ENCODE measurements at regions not wholly inside any gene's neighbourhood (a gene's known extent, or its start where the extent isn't known, plus 50 kb on each side); places are given as distances from the start of the nearest gene placed in this dataset.

- H3K27me3 Mint-ChIP-seq, result no peaks in the 10 kb centered on the region
- H3K4me3 Mint-ChIP-seq, result no peak overlapping the region
- DNase-seq (no peak), ATAC-seq (no peak)
- H3K4me1 Mint-ChIP-seq, result no peaks in the 10 kb centered on the region
- CTCF ChIA-PET, result no interaction called here
- H3K9me3 Mint-ChIP-seq (ENCODE audit: low read depth), result no peaks in the 10 kb centered on the region
- no peak overlapping the region for H3K27ac Mint-ChIP-seq
- H3K36me3 Mint-ChIP-seq, result no peaks in the 10 kb centered on the region
Observed at GRCh38 chr1:218866507-218866906, 307.2 kb upstream of the LYPLAL1 start.

- Mint-ChIP-seq H3K9me3 (ENCODE audit: low read depth) (peaks cover 2% of the 10 kb centered on the region), H3K27ac (no peak overlapping the region), H3K4me1 (no peaks in the 10 kb centered on the region), H3K4me3 (no peak overlapping the region), H3K27me3 (no peaks in the 10 kb centered on the region), H3K36me3 (no peaks in the 10 kb centered on the region)
- DNase-seq (no peak), ATAC-seq (no peak)
- CTCF ChIA-PET, result no interaction called here
Observed at GRCh38 chr1:218867066-218867465, 306.6 kb upstream of the LYPLAL1 start.

- H3K4me1 Mint-ChIP-seq, result no peaks in the 10 kb centered on the region
- H3K27ac Mint-ChIP-seq, result no peak overlapping the region
- no peak overlapping the region for H3K4me3 Mint-ChIP-seq
- peaks cover 3% of the 10 kb centered on the region for H3K9me3 Mint-ChIP-seq (ENCODE audit: low read depth)
- ATAC-seq (no peak), DNase-seq (no peak)
- H3K36me3 Mint-ChIP-seq, result no peaks in the 10 kb centered on the region
- CTCF ChIA-PET, result no interaction called here
- H3K27me3 Mint-ChIP-seq, result no peaks in the 10 kb centered on the region
Observed at GRCh38 chr1:218867941-218868626, 305.6 kb upstream of the LYPLAL1 start.

DNA sequence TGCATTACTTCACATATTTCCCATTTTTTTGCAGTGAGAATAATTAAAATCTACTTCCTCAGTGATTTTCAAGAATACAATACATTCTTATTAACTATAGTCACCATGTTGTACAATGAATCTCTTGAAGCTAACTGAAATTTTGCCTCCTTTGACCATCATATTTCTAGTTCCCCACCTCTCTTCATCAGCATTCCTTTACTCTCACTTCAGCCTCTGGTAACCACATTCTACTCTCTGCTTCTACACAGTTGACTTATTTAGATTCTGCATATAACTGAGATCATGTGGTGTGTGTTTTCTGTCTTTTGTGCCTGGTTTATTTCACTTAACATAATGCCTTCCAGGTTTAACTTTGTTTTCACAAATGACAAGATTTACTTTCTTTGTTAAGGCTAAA, 304.4 kb upstream of the LYPLAL1 start:
- Mint-ChIP-seq H3K27me3 (no peaks in the 10 kb centered on the region), H3K27ac (no peak overlapping the region), H3K36me3 (no peaks in the 10 kb centered on the region), H3K4me1 (peaks cover 1% of the 10 kb centered on the region), H3K9me3 (ENCODE audit: low read depth) (peaks cover 3% of the 10 kb centered on the region), H3K4me3 (no peak overlapping the region)
- CTCF ChIA-PET, result no interaction called here
- DNase-seq (no peak), ATAC-seq (no peak)

GRCh38 chr1:218872026-218872425, 301.7 kb upstream of the LYPLAL1 start:
- H3K4me3 Mint-ChIP-seq, result no peak overlapping the region
- peaks cover 2% of the 10 kb centered on the region for H3K4me1 Mint-ChIP-seq
- H3K9me3 Mint-ChIP-seq (ENCODE audit: low read depth), result peaks cover 4% of the 10 kb centered on the region
- no peak for DNase-seq
- no peak for ATAC-seq
- no peaks in the 10 kb centered on the region for H3K36me3 Mint-ChIP-seq
- H3K27ac Mint-ChIP-seq, result no peak overlapping the region
- CTCF ChIA-PET, result no interaction called here
- H3K27me3 Mint-ChIP-seq, result no peaks in the 10 kb centered on the region

GRCh38 chr1:218872928-218873327, 300.8 kb upstream of the LYPLAL1 start:
- no peaks in the 10 kb centered on the region for H3K36me3 Mint-ChIP-seq
- CTCF ChIA-PET, result no interaction called here
- peaks cover 4% of the 10 kb centered on the region for H3K9me3 Mint-ChIP-seq (ENCODE audit: low read depth)
- no peak overlapping the region for H3K27ac Mint-ChIP-seq
- peaks cover 2% of the 10 kb centered on the region for H3K4me1 Mint-ChIP-seq
- ATAC-seq, result no peak
- no peaks in the 10 kb centered on the region for H3K27me3 Mint-ChIP-seq
- H3K4me3 Mint-ChIP-seq, result no peak overlapping the region
- no peak for DNase-seq

GRCh38 chr1:218874313-218874712, 299.4 kb upstream of the LYPLAL1 start:
- CTCF ChIA-PET, result no interaction called here
- H3K4me3 Mint-ChIP-seq, result no peak overlapping the region
- H3K36me3 Mint-ChIP-seq, result no peaks in the 10 kb centered on the region
- H3K27me3 Mint-ChIP-seq, result no peaks in the 10 kb centered on the region
- peaks cover 4% of the 10 kb centered on the region for H3K9me3 Mint-ChIP-seq (ENCODE audit: low read depth)
- H3K4me1 Mint-ChIP-seq, result peaks cover 2% of the 10 kb centered on the region
- no peak for ATAC-seq
- H3K27ac Mint-ChIP-seq, result no peak overlapping the region
- no peak for DNase-seq

DNA sequence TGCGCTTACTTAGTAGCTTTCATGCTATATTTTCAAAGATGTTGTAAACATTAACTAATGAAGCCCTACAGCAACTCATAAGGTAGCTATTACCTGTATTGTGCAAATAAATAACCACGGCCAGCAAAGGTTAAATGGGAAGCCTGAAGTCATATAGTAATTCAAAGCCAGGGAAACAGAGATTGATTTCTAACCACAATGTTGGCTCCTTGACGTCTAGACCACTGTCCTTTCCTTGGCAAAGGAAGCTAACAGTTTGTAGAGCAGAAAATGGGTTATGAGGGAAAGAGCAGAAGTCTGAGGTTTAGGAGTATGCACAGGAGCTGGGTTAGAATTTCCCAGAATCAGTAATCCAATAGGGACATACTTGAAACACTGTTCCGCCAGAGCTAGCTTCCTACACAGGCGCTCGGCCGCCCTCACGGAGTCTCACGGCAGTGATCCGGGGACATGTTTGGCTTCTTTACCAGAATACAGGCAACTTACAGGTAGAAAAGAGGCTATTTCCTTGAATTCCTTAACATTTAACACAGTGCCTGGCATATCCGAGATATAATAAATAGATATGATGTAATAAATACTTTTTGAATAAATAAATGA, 298.8 kb upstream of the LYPLAL1 start:
- no peak for ATAC-seq
- Mint-ChIP-seq H3K36me3 (no peaks in the 10 kb centered on the region), H3K27ac (no peak overlapping the region), H3K4me3 (no peak overlapping the region), H3K27me3 (no peaks in the 10 kb centered on the region), H3K4me1 (peaks cover 2% of the 10 kb centered on the region), H3K9me3 (ENCODE audit: low read depth) (peaks cover 4% of the 10 kb centered on the region)
- no peak for DNase-seq
- CTCF ChIA-PET, result no interaction called here

- Mint-ChIP-seq H3K27ac (no peak overlapping the region), H3K9me3 (ENCODE audit: low read depth) (peaks cover 2% of the 10 kb centered on the region), H3K27me3 (no peaks in the 10 kb centered on the region), H3K36me3 (no peaks in the 10 kb centered on the region), H3K4me3 (no peak overlapping the region), H3K4me1 (peaks cover 2% of the 10 kb centered on the region)
- no peak for ATAC-seq
- CTCF ChIA-PET, result no interaction called here
- DNase-seq, result no peak
Observed at GRCh38 chr1:218878369-218878768, 295.3 kb upstream of the LYPLAL1 start.

- DNase-seq (no peak), ATAC-seq (no peak)
- no peaks in the 10 kb centered on the region for H3K4me1 Mint-ChIP-seq
- CTCF ChIA-PET, result no interaction called here
- H3K27me3 Mint-ChIP-seq, result no peaks in the 10 kb centered on the region
- H3K36me3 Mint-ChIP-seq, result no peaks in the 10 kb centered on the region
- no peaks in the 10 kb centered on the region for H3K9me3 Mint-ChIP-seq (ENCODE audit: low read depth)
- H3K27ac Mint-ChIP-seq, result no peak overlapping the region
- no peak overlapping the region for H3K4me3 Mint-ChIP-seq
Observed at GRCh38 chr1:218880484-218881060, 293.1 kb upstream of the LYPLAL1 start.

- Mint-ChIP-seq H3K36me3 (no peaks in the 10 kb centered on the region), H3K4me3 (no peak overlapping the region), H3K9me3 (ENCODE audit: low read depth) (no peaks in the 10 kb centered on the region), H3K27me3 (no peaks in the 10 kb centered on the region), H3K4me1 (no peaks in the 10 kb centered on the region), H3K27ac (no peak overlapping the region)
- DNase-seq, result no peak
- CTCF ChIA-PET, result no interaction called here
- no peak for ATAC-seq
Observed at GRCh38 chr1:218882454-218882853, 291.2 kb upstream of the LYPLAL1 start.

- Mint-ChIP-seq H3K4me1 (no peaks in the 10 kb centered on the region), H3K36me3 (no peaks in the 10 kb centered on the region), H3K27me3 (no peaks in the 10 kb centered on the region), H3K9me3 (ENCODE audit: low read depth) (no peaks in the 10 kb centered on the region), H3K27ac (no peak overlapping the region), H3K4me3 (no peak overlapping the region)
- no peak for ATAC-seq
- no peak for DNase-seq
- CTCF ChIA-PET, result no interaction called here
Observed at GRCh38 chr1:218886101-218886871, 287.4 kb upstream of the LYPLAL1 start.

DNA sequence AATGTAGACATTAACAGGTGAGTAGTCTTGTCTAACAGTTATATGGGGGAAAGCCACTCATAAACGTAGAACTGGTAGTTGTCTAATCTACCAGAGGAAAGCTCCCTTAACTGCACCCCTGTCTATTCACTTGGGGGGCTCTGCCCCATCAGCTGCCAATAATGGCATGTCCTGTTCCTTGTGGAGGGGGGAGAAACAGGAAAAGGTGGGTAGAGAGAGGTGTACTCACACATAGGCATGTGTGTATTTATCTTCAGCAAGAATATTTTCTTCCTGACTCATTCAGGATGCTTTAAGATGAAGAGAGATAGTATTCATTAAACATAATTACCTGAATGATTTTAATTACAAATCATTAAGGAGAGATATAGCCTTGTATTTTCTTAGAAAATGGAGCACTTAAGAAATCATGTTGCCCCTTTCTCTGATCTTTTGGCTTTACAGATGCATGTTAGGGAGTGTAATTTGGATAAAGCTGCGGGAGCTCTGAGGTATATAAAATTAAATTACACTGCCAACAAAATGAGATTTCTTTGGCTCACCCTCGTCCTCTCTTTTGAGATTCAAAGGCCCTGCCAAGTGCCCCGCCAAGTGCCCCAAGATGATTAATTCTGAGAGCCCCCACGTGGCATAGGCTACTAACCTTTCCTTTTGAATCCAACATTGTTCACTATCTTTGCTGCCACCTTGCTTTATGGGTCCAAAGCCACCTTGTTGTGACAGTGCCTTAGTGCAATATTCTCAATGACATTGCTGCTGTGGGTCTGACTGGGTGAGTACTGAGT, 286.3 kb upstream of the LYPLAL1 start:
- no peaks in the 10 kb centered on the region for H3K36me3 Mint-ChIP-seq
- no peaks in the 10 kb centered on the region for H3K4me1 Mint-ChIP-seq
- H3K27me3 Mint-ChIP-seq, result no peaks in the 10 kb centered on the region
- ATAC-seq (no peak), DNase-seq (no peak)
- H3K9me3 Mint-ChIP-seq (ENCODE audit: low read depth), result no peaks in the 10 kb centered on the region
- no peak overlapping the region for H3K27ac Mint-ChIP-seq
- CTCF ChIA-PET, result no interaction called here
- H3K4me3 Mint-ChIP-seq, result no peak overlapping the region

All from activated CD8-positive, alpha-beta memory T cell treated with anti-CD3 and anti-CD28 coated beads, Interleukin-2, amount 10 ng/mL, durations not matched to agents 7 days and 5 days (primary cell).